HG03521 (cell line): ENCODE measurements at regions not wholly inside any gene's neighbourhood (a gene's known extent, or its start where the extent isn't known, plus 50 kb on each side); places are given as distances from the start of the nearest gene placed in this dataset.
"Not testable (repeated sequence)": the region's sequence is repeated elsewhere in the genome, so short reads cannot be mapped to it uniquely, and the experiment has no call there.

Source experiments
- ATAC-seq: cut with Tn5 transposase; IDR thresholded peaks from one replicate; pipeline ENCODE4 v1.9.1; 2021; ENCODE audit warnings: mild to moderate bottlenecking, moderate library complexity; ENCODE audit not compliant: unreplicated experiment

- no peak for ATAC-seq
Measured at GRCh38 chrX:5314148-5314547, 914.5 kb downstream of the NLGN4X start.

DNA sequence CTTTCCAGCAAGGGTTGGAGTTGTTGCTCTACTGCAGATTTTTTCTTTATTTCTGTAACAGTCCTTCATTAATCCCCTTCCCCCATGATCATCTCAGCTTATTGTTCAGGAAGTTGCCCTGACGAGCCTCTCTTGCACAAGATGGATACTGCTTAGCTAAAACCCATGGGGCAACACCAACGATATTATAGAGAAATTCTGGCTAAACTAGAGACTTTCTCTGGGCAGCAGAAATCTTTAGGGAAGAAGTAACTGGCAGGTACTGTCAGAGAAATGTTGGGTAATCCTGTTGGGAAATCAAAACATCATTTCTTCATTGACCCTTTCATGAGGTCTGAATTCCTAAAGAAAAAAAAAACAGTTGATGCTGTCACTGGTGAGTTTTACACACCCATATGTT is 921.3 kb downstream of the NLGN4X start:
- ATAC-seq, result no peak

DNA sequence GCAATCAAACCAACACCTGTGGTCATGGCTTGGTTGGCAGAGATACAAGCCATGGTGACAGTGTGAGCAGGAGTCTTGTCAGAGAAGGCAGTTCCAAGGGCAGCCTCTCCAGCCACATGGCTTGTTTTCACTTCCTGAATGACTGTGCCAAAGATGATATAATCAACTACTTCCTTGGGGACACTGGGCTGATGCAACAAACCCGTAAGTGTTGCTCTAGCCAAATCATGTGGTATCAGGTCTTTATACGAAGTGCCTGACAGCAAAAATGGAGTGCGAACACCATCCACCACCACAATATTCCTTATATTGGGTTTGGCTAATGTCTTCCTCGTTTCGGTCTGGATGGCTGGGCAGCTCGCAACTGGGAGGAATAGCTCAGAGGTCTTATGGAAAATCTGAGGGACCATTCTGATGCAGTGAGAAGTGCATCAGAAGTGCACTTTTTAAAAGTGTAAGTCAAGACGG is 922.0 kb downstream of the NLGN4X start:
- no peak for ATAC-seq

DNA sequence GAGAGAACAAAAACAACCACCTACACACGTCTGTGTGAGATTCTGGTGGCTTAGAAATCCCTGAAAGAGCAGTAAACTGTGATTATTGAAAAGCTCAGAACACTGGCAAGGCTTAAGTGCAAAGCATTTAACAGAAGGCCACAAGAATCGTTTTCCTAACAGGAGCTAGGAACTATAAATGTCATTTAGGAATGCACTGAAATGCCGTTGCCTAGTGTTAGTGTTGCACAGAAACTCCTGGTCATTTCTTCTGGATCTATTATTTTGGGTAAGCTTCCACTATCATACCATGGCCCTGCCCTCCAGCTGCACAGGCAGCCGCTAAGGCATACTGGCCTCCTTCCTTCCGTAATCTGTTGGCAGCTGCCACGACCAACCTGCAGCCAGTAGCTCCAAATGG is 923.2 kb downstream of the NLGN4X start:
- ATAC-seq, result no peak

DNA sequence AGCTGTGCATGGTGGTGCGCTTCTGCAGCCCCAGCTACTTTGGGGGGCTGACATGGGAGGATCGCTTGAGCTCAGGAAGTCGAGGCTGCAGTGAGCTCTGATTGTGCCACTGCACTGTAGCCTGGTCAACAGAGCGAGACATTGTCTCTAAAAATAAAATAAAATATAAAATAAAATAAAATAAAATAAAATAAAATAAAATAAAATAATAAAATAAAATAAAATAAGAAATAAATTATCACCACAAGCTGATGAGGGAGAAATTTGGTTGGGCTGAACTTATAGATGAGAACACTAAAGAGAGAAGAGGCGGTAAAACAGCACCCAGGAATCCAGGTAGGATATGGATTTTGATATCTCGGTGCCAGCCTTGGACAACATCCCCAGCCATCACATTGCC is 933.7 kb downstream of the NLGN4X start:
- no peak for ATAC-seq

GRCh38 chrX:5290635-5291034 is 938.0 kb downstream of the NLGN4X start:
- no peak for ATAC-seq

- not testable (repeated sequence) for ATAC-seq
Measured at GRCh38 chrX:5289949-5290348, 938.7 kb downstream of the NLGN4X start.

DNA sequence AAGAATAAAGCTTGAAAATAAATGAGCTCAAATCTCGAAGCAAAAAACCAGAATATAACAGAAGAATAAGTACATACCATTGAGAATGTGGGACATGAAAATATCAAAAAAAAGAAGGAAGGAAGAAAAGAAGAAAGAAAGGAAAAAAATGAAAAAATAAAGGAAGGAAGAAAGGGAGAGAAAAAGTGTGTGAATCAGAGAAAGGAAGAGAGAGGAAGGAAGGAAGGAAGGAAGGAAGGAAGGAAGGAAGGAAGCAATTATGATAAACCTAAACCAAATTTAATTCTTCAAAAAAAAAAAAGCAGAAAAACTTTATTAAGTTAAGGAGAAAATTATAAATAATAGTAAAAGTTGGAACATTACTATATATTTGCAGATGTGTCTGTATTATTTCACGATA is 949.8 kb downstream of the NLGN4X start:
- no peak for ATAC-seq

- ATAC-seq, result no peak
Measured at GRCh38 chrX:5265324-5265850, 963.3 kb downstream of the NLGN4X start.

DNA sequence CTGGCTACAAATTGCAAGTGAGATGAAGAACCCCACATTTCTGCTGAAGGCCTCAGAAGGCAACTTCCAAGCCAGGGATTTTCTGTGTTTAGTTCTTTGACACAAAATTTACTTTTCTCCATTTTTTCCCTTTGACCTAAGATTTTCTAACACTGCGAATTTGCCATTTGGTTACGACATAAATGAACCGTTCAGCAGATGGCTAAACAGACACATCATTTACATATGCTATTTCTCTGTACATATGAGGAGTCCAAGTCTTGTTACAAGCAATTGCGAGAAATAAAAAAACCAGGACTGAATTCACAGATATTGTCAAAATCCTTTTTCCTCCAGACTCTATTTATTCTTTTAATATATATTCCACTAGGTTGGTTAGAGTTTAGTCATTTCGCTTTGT is 978.6 kb downstream of the NLGN4X start:
- ATAC-seq, result no peak

DNA sequence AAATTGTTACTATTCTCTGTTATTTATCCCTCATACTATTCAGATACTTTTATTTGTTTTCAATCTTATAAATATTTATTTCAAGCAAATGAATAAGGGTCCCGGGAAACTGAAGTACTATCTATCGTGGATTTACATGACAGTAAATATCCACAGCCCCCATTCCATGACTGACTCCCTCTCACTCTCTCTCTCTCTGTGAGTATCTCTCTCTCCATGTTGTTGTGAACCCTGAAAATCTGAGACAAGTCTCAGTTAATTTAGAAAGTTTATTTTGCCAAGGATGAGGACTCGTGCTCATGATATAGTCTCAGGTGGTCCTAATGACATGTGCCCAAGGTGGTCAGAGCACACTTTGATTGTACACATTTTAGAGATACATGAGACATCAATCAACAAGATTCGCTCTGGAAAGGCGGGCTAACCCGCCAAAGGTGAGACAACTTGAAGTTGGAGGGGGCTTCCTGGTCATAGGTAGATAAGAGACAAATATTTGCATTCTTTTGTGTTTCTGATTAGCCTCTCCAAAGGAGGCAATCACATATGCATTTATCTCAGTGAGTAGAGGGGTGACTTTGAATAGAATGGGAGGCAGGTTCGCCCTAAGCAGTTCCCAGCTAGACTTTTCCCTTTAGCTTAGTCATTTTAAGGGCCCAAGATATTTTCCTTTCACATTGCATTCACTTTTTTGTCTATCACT is 986.4 kb downstream of the NLGN4X start:
- ATAC-seq, result no peak

- no peak for ATAC-seq
Measured at GRCh38 chrX:5236749-5237148, 991.9 kb downstream of the NLGN4X start.

GRCh38 chrX:5236096-5236495 is 992.6 kb downstream of the NLGN4X start:
- no peak for ATAC-seq

GRCh38 chrX:5233830-5234229 is 994.8 kb downstream of the NLGN4X start:
- ATAC-seq, result no peak

- no peak for ATAC-seq
Measured at GRCh38 chrX:5220421-5220820, 1008.2 kb downstream of the NLGN4X start.

DNA sequence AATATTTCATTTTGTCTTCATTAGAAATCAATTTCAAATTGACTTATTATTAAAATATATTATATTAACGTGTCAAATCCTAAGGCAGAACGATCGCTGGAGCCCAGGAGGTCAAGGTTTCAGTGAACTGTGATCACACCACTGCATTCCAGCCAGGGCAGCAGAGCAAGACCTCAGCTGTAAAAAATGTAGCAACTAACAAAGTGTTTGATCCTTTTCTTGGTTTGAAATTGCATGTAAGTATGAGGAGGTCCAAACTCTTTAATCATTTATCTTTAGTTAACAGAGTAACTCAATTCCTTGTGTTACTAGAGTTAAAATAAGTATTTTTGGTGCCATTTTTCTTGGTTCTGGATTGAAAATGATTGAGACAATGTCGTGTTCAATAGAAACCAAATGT is 1033.9 kb downstream of the NLGN4X start:
- no peak for ATAC-seq

DNA sequence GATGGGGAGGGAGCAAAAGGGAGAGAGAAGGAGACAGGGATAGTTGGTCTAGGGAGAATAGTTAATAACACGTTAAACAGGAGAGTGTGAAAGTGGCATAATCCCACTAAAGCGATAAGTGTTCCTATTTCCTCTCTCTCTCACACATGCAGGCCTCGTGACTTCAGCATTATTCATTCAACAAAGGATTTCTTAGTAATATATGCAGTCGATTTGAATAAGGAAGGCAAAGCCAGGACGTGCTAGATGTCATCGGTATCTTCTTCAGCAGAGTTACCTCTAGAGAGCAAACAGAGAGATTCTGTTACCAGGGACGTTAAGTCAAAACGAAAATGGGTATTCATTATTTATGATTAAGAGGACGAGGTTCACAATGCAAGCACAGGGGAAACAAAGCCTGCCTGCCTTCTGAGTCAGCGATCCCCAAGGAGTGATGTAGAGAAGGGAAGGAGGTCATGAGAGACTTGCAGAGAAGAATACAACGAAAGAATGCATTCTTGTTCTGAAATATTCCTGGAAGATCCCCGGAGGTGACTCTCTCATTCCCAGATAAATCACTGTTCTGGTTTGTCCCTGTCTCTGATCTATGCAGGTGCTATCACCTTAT is 1048.4 kb downstream of the NLGN4X start:
- no peak for ATAC-seq

- no peak for ATAC-seq
Measured at GRCh38 chrX:5176766-5177165, 1051.9 kb downstream of the NLGN4X start.

DNA sequence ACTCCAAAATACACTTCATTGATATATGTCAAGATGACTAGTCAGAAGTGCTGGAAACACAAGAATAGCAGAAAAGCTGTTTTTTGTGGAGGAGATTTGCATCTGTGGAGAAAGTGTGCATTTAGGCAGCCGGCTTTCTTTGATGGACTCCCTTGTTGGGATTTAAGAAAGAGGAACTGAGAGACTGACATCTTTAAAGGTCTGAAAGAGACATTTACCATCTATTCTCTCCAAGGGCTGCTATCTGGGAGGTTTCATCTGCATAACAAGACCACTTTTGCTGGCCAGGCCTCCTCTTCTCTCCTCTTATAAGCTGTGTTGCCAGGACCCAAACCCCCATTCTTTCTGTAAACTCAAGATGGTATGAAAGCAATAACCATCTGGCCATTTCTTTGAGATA is 1065.0 kb downstream of the NLGN4X start:
- no peak for ATAC-seq

- no peak for ATAC-seq
Measured at GRCh38 chrX:5155301-5155700, 1073.4 kb downstream of the NLGN4X start.

DNA sequence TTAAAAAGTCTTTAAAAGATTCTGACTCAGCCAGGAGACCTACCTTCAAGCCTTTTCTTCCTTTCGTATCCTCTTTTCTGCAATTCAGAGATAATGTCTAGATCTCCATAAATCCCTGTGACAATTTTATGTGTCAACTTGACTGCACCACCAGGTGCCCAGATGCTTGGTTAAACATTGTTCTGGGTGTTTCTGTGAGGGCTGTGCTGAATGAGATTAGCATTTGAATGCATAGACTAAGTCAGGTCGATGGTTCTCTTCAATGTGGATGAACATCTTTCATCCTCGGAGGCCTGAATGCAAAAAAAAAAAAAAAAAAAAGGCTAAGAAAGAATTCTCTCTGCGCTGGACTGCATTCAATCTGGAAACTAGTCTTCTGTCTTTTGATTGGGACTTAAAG is 1082.7 kb downstream of the NLGN4X start:
- no peak for ATAC-seq

- no peak for ATAC-seq
Measured at GRCh38 chrX:5142644-5143043, 1086.0 kb downstream of the NLGN4X start.
